ENCODE measurements at regions not wholly inside any gene's neighbourhood (a gene's known extent, or its start where the extent isn't known, plus 50 kb on each side); places are given as distances from the start of the nearest gene placed in this dataset.

- no peak overlapping the region for H3K4ac ChIP-seq (ENCODE audit: low read depth, low read length)
- no peaks in the 10 kb centered on the region for H4K20me1 ChIP-seq (ENCODE audit: insufficient read depth, low read length)
- POLR2A ChIA-PET (ENCODE audit: unreplicated experiment): no interaction called here
- dilution Hi-C loops (cut with HindIII; ENCODE audit: low sequenced_read_pairs, unreplicated experiment) (no loop called here), in situ Hi-C loops (cut with MboI; ENCODE audit: low sequenced_read_pairs) (no loop called here), intact Hi-C loops (cut with micrococcal nuclease) (no loop called here)
- no peaks in the 10 kb centered on the region for H3K79me1 ChIP-seq (ENCODE audit: low read depth in 1 of 2, low read length in 2 of 2)
- BruUV-seq (replicated peaks): no TSS peak
- DNase-seq: no peak
- H4K8ac ChIP-seq (ENCODE audit: low read depth in 2 of 2, low read length in 2 of 2): no peak overlapping the region
- H2BK5ac ChIP-seq (ENCODE audit: low read depth, low read length, poor library complexity, severe bottlenecking): no peak overlapping the region
- H4K5ac ChIP-seq (ENCODE audit: low read depth, low read length): no peak overlapping the region
- no peak overlapping the region for H4K91ac ChIP-seq (ENCODE audit: insufficient read depth, low read depth, low read length)
- no peak overlapping the region for H2AFZ ChIP-seq (replicated peaks; ENCODE audit: low read length, poor library complexity)
- no peaks in the 10 kb centered on the region for H3K9me3 ChIP-seq (ENCODE audit: control insufficient read depth, insufficient read depth, low read length)
- H3K18ac ChIP-seq (ENCODE audit: low read depth, low read length): no peak overlapping the region
- H3K4me3 ChIP-seq (ENCODE audit: insufficient read depth, low read depth, low read length): no peak overlapping the region
- H3K4me2 ChIP-seq (ENCODE audit: low read depth, low read length): no peak overlapping the region
- no peak overlapping the region for H3K9ac ChIP-seq (ENCODE audit: low read depth, low read length)
- TF ChIP-seq USF2 (IDR thresholded peaks at IDR 0.05; ENCODE audit: low read depth, low read length): no peak
- no peak for TF ChIP-seq CHD1 (IDR thresholded peaks at IDR 0.05; ENCODE audit: low read depth, low read length)
- no peak for TF ChIP-seq ELK1 (IDR thresholded peaks at IDR 0.05; ENCODE audit: borderline replicate concordance, low read depth, low read length)
- TF ChIP-seq CEBPB (IDR thresholded peaks at IDR 0.05; ENCODE audit: low read depth, low read length): no peak
- TF ChIP-seq BHLHE40 (IDR thresholded peaks at IDR 0.05; ENCODE audit: low read depth, low read length): no peak
- no peak for TF ChIP-seq POLR2A (IDR thresholded peaks at IDR 0.05; ENCODE audit: low read depth, low read length)
- TF ChIP-seq SMC3 (IDR thresholded peaks at IDR 0.05; ENCODE audit: low read depth, low read length): no peak
- no peak for TF ChIP-seq CTCF (conservative IDR thresholded peaks at IDR 0.05; ENCODE audit: low read depth, low read length)
- no peak for TF ChIP-seq MAFK (IDR thresholded peaks at IDR 0.05; ENCODE audit: low read depth, low read length)
- TF ChIP-seq MAZ (IDR thresholded peaks at IDR 0.05; ENCODE audit: borderline replicate concordance, low read depth, low read length): no peak
- no peak overlapping the region for H2AK5ac ChIP-seq (ENCODE audit: low read depth, low read length)
- ATAC-seq (ENCODE audit: low read depth): no peak
- H3K27me3 ChIP-seq (ENCODE audit: control insufficient read depth, insufficient read depth, low read length): no peaks in the 10 kb centered on the region
- H3K36me3 ChIP-seq (ENCODE audit: control insufficient read depth, insufficient read depth, low read length): no peaks in the 10 kb centered on the region
- H3K4me1 ChIP-seq (ENCODE audit: control insufficient read depth, insufficient read depth, low read length): no peaks in the 10 kb centered on the region
- no peak overlapping the region for H2BK120ac ChIP-seq (ENCODE audit: low read depth, low read length)
- CTCF ChIA-PET: no interaction called here
- no peak overlapping the region for H3K27ac ChIP-seq (ENCODE audit: insufficient read depth, low read length)
- no peaks in the 10 kb centered on the region for H3K9me1 ChIP-seq (ENCODE audit: insufficient read depth, low read length)
- H3K23ac ChIP-seq (ENCODE audit: low read depth, low read length): no peak overlapping the region
- no peak overlapping the region for H2AK9ac ChIP-seq (replicated peaks; ENCODE audit: low read depth, low read length, poor library complexity)
- no peak overlapping the region for H3K14ac ChIP-seq (replicated peaks; ENCODE audit: low read depth, low read length)
- H3K56ac ChIP-seq (ENCODE audit: extremely low read depth, insufficient read depth, low read length): no peak overlapping the region
- H2BK15ac ChIP-seq (ENCODE audit: low read depth, low read length): no peak overlapping the region
- no peak overlapping the region for H2BK20ac ChIP-seq (ENCODE audit: low read depth, low read length)
Measured at GRCh38 chr4:130329036-130329435, 1233.1 kb downstream of the C4orf33 start.

Measured in IMR-90 (cell line).